ENCODE measurements at regions not wholly inside any gene's neighbourhood (a gene's known extent, or its start where the extent isn't known, plus 50 kb on each side); places are given as distances from the start of the nearest gene placed in this dataset.

- H3K9me3 ChIP-seq (ENCODE audit: control insufficient read depth, low read length, poor library complexity, severe bottlenecking), result no peaks in the 10 kb centered on the region
- DNase-seq (no peak), ATAC-seq (no peak)
- H3K27me3 Mint-ChIP-seq, result peaks cover 25% of the 10 kb centered on the region
- no peak overlapping the region for H3K4me3 Mint-ChIP-seq
- peaks cover 3% of the 10 kb centered on the region for H3K4me1 Mint-ChIP-seq
- H3K27ac Mint-ChIP-seq, result no peak overlapping the region
- peaks cover 3% of the 10 kb centered on the region for H3K36me3 Mint-ChIP-seq (ENCODE audit: low read depth)
Measured at GRCh38 chr7:3239291-3239691, 61.8 kb upstream of the SDK1 start.

- H3K36me3 Mint-ChIP-seq (ENCODE audit: low read depth), result no peaks in the 10 kb centered on the region
- no peak overlapping the region for H3K27ac Mint-ChIP-seq
- H3K4me1 Mint-ChIP-seq, result peaks cover 3% of the 10 kb centered on the region
- peaks cover 25% of the 10 kb centered on the region for H3K27me3 Mint-ChIP-seq
- DNase-seq (no peak), ATAC-seq (no peak)
- H3K9me3 ChIP-seq (ENCODE audit: control insufficient read depth, low read length, poor library complexity, severe bottlenecking), result no peaks in the 10 kb centered on the region
- no peak overlapping the region for H3K4me3 Mint-ChIP-seq
Measured at GRCh38 chr7:3240826-3241430, 60.1 kb upstream of the SDK1 start.

GRCh38 chr7:3241686-3242258, 59.3 kb upstream of the SDK1 start:
- no peaks in the 10 kb centered on the region for H3K9me3 ChIP-seq (ENCODE audit: control insufficient read depth, low read length, poor library complexity, severe bottlenecking)
- Mint-ChIP-seq H3K27me3 (peaks cover 25% of the 10 kb centered on the region), H3K36me3 (ENCODE audit: low read depth) (peaks cover 3% of the 10 kb centered on the region), H3K4me3 (no peak overlapping the region), H3K4me1 (peaks cover 3% of the 10 kb centered on the region), H3K27ac (no peak overlapping the region)
- ATAC-seq, result no peak
- no peak for DNase-seq

DNA sequence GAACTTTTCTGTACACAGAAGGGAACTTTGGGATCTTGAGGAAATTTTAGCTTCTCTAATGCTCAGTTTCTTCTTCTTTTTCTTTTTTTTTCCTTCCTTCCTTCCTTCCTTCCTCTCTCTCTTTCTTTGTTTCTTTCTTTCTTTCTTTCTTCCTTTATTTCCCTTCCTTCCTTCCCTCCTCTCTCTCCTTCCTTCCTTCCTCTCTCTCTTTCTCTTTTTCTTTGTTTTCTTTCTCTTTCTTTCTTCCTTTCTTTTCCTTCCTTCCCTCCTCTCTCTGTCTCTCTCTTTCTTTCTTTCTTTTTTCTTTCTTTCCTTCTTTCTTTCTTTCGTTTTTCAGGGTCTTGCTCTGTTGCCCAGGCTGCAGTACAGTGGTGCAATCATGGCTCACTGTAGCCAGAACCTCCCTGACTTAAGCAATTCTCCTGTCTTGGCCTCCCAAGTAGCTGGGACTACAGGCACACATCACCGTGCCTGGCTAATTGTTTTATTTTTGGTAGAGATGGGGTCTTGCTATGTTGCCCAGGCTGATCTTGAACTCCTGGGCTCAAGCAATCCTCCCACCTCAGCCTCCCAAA, 58.6 kb upstream of the SDK1 start:
- Mint-ChIP-seq H3K27me3 (peaks cover 25% of the 10 kb centered on the region), H3K4me1 (peaks cover 3% of the 10 kb centered on the region), H3K36me3 (ENCODE audit: low read depth) (peaks cover 3% of the 10 kb centered on the region), H3K27ac (no peak overlapping the region), H3K4me3 (no peak overlapping the region)
- no peaks in the 10 kb centered on the region for H3K9me3 ChIP-seq (ENCODE audit: control insufficient read depth, low read length, poor library complexity, severe bottlenecking)
- DNase-seq (no peak), ATAC-seq (no peak)

DNA sequence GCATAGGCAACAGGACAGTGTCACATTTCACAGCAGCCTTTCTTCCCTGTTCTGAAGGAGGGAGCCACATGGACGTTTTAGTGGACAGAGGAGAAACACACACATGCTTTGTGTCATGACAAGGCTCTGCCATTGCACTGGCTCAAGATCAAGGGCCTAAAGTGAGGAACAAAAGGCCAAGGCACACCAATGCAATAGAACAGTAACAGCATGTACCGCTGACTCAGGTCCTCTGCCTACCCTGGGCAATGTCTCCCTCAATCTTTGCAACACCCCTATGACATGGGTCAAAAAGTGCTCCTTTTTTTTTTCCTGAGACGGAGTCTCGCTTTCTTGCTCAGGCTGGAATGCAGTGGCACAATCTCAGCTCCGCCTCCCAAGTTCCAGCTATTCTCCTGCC, 57.8 kb upstream of the SDK1 start:
- H3K9me3 ChIP-seq (ENCODE audit: control insufficient read depth, low read length, poor library complexity, severe bottlenecking), result no peaks in the 10 kb centered on the region
- no peak for DNase-seq
- H3K27me3 Mint-ChIP-seq, result peaks cover 25% of the 10 kb centered on the region
- no peak overlapping the region for H3K27ac Mint-ChIP-seq
- H3K4me1 Mint-ChIP-seq, result peaks cover 3% of the 10 kb centered on the region
- no peak overlapping the region for H3K4me3 Mint-ChIP-seq
- ATAC-seq, result no peak
- H3K36me3 Mint-ChIP-seq (ENCODE audit: low read depth), result peaks cover 3% of the 10 kb centered on the region

DNA sequence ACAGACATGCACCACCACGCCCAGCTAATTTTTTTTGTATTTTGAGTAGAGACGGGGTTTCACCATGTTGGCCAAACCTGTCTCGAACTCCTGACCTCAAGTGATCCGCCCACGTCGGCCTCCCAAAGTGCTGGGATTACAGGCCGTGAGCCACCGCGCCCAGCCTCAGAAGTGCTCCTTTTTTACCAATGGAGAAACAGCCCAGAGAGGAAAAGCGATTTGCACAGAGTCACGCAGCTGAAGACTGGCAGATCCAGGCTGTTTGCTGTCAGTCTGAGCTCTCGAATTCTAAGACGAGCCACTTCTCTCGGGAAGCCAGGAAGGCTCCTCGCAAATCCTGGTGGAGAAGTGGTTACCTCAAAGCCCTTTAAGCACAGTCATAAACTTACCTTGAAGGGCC, 57.4 kb upstream of the SDK1 start:
- H3K4me3 Mint-ChIP-seq, result no peak overlapping the region
- no peak for ATAC-seq
- peaks cover 3% of the 10 kb centered on the region for H3K36me3 Mint-ChIP-seq (ENCODE audit: low read depth)
- H3K27me3 Mint-ChIP-seq, result peaks cover 25% of the 10 kb centered on the region
- no peaks in the 10 kb centered on the region for H3K9me3 ChIP-seq (ENCODE audit: control insufficient read depth, low read length, poor library complexity, severe bottlenecking)
- no peak overlapping the region for H3K27ac Mint-ChIP-seq
- no peak for DNase-seq
- peaks cover 3% of the 10 kb centered on the region for H3K4me1 Mint-ChIP-seq

DNA sequence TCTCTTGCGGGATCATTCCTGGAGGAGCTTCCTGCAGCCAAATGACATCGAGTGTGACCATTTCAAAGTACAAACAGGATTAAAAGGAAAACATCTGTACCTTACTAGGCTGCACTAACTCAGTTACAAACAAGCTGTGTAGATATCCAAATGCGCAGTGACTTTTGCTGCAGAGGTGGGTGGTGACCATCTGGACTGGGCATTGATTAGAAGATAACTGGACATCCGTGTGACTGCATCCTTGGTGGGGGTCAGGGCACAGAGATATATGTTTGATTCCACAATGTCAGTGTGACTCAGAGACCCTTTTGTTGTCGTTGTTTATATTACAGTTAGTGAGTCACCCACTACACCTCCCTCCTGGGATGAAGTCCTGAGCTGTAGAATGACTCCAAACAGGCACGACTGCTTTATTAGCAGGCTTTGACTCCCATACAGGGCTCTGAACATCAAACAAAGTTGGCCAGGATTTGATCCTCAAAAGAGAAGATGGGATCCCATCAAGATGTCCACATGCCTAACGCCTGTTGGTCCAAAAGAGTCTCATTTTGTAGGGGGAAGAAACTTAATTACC, 56.7 kb upstream of the SDK1 start:
- Mint-ChIP-seq H3K27me3 (peaks cover 25% of the 10 kb centered on the region), H3K36me3 (ENCODE audit: low read depth) (peaks cover 3% of the 10 kb centered on the region)
- ATAC-seq, result no peak

GRCh38 chr7:3245077-3245476, 56.0 kb upstream of the SDK1 start:
- no peak for ATAC-seq
- H3K4me3 Mint-ChIP-seq, result no peak overlapping the region

More for the DNA sequence above, 56.7 kb upstream of the SDK1 start:
- DNase-seq, result no peak
- H3K9me3 ChIP-seq (ENCODE audit: control insufficient read depth, low read length, poor library complexity, severe bottlenecking), result no peaks in the 10 kb centered on the region
- Mint-ChIP-seq H3K4me1 (peaks cover 3% of the 10 kb centered on the region), H3K27ac (no peak overlapping the region), H3K4me3 (no peak overlapping the region)

DNA sequence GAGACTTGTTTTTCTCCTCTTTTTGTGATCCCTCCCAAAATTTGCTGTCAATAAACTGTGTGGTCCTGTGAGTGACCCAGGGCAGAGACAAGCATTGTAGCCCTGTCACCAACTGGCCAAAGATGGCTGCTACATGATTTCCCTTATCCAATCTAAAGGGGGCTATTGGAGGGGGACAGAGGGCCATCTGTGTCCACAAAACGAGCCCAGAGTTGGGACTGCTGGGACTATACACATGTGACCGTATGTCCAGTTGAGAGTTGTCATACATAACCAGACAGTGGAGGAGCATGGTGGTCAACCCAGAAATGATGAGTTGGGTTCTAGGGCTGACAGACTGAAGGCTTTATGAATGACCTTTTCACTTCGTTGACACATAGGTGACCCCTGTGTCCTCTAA, 55.3 kb upstream of the SDK1 start:
- Mint-ChIP-seq H3K27ac (no peak overlapping the region), H3K27me3 (peaks cover 26% of the 10 kb centered on the region), H3K4me3 (no peak overlapping the region), H3K36me3 (ENCODE audit: low read depth) (peaks cover 3% of the 10 kb centered on the region), H3K4me1 (peaks cover 5% of the 10 kb centered on the region)
- DNase-seq (no peak), ATAC-seq (no peak)
- no peaks in the 10 kb centered on the region for H3K9me3 ChIP-seq (ENCODE audit: control insufficient read depth, low read length, poor library complexity, severe bottlenecking)

More at GRCh38 chr7:3245077-3245476, 56.0 kb upstream of the SDK1 start:
- DNase-seq, result no peak
- Mint-ChIP-seq H3K36me3 (ENCODE audit: low read depth) (peaks cover 3% of the 10 kb centered on the region), H3K27me3 (peaks cover 25% of the 10 kb centered on the region), H3K27ac (no peak overlapping the region), H3K4me1 (peaks cover 3% of the 10 kb centered on the region)
- no peaks in the 10 kb centered on the region for H3K9me3 ChIP-seq (ENCODE audit: control insufficient read depth, low read length, poor library complexity, severe bottlenecking)

- peaks cover 3% of the 10 kb centered on the region for H3K36me3 Mint-ChIP-seq (ENCODE audit: low read depth)
- H3K4me1 Mint-ChIP-seq, result peaks cover 3% of the 10 kb centered on the region
- H3K27me3 Mint-ChIP-seq, result peaks cover 25% of the 10 kb centered on the region
- no peak for DNase-seq
- H3K4me3 Mint-ChIP-seq, result no peak overlapping the region
- no peak for ATAC-seq
- H3K27ac Mint-ChIP-seq, result no peak overlapping the region
- H3K9me3 ChIP-seq (ENCODE audit: control insufficient read depth, low read length, poor library complexity, severe bottlenecking), result no peaks in the 10 kb centered on the region
Measured at GRCh38 chr7:3246127-3246526, 54.9 kb upstream of the SDK1 start.

DNA sequence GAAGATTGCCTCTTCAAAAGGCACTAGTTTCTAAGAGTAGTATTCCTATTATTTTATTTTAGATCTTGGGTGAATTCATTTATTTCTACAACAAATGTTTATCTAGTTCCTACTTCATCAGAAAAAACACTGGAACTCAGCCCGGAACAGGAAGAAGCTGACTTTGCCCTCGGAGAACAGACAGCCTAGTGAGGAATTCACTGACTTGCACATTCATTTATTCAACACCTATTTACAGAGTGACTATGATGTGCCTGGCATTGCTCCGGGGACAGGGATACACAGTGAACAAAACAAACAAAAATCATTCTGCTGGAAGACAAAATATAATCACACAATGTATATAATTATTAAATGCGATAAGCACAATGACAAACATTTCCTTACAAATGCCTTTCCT, 54.4 kb upstream of the SDK1 start:
- no peak for ATAC-seq
- no peaks in the 10 kb centered on the region for H3K9me3 ChIP-seq (ENCODE audit: control insufficient read depth, low read length, poor library complexity, severe bottlenecking)
- Mint-ChIP-seq H3K4me1 (peaks cover 3% of the 10 kb centered on the region), H3K27ac (no peak overlapping the region), H3K36me3 (ENCODE audit: low read depth) (peaks cover 3% of the 10 kb centered on the region), H3K4me3 (no peak overlapping the region), H3K27me3 (peaks cover 25% of the 10 kb centered on the region)
- no peak for DNase-seq

DNA sequence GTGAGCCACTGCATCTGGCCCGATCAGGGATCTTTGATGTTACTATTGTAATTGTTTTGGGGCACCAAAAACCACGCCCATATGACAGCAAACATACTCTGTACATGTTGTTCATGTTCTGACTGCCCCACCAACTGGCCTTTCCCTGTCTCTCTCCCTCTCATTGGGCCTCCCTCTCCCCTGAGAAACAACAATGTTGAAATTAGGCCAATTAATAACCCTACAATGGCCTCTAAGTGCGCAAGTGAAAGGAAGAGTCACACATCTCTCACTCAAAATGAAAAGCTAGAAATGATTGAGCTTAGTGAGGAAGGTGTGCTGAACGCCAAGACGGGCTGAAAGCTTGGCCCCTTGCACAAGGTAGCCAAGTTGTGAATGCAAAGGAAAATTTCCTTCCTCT, 50.3 kb upstream of the SDK1 start:
- Mint-ChIP-seq H3K27me3 (peaks cover 29% of the 10 kb centered on the region), H3K4me3 (no peak overlapping the region), H3K36me3 (ENCODE audit: low read depth) (peaks cover 3% of the 10 kb centered on the region), H3K4me1 (peaks cover 3% of the 10 kb centered on the region), H3K27ac (no peak overlapping the region)
- no peak for DNase-seq
- no peak for ATAC-seq
- no peaks in the 10 kb centered on the region for H3K9me3 ChIP-seq (ENCODE audit: control insufficient read depth, low read length, poor library complexity, severe bottlenecking)

All from T-helper 17 cell (primary cell).